ENCODE measurements at regions not wholly inside any gene's neighbourhood (a gene's known extent, or its start where the extent isn't known, plus 50 kb on each side); places are given as distances from the start of the nearest gene placed in this dataset.

DNA sequence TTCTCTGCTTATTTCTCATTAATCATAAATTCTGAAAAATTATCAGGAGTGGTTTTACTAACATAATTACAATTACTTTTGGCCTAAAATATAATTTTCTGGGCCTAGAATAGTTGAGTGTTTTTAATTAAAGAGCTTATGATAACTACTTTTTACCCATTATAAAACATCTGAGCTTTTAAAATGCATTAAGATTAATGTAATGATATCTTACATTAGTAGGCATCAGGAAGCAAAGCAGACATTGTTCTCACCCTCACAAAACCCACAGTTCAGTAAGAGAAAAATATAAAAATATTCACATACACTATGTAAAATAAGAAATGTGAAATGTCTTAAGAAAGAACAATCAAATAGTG is 443.7 kb upstream of the SEMA3A start:
- no peak for FAIRE-seq
- Histone ChIP-seq H3K27me3 (ENCODE audit: control insufficient read depth, insufficient read depth, low read length) (no peaks in the 10 kb centered on the region), H3K36me3 (ENCODE audit: control insufficient read depth, insufficient read depth, low read length) (no peaks in the 10 kb centered on the region), H3K4me3 (ENCODE audit: low read depth, low read length) (no peak overlapping the region)
- no peak for DNase-seq (ENCODE audit: low read depth)
- TF ChIP-seq, protein P1, sequence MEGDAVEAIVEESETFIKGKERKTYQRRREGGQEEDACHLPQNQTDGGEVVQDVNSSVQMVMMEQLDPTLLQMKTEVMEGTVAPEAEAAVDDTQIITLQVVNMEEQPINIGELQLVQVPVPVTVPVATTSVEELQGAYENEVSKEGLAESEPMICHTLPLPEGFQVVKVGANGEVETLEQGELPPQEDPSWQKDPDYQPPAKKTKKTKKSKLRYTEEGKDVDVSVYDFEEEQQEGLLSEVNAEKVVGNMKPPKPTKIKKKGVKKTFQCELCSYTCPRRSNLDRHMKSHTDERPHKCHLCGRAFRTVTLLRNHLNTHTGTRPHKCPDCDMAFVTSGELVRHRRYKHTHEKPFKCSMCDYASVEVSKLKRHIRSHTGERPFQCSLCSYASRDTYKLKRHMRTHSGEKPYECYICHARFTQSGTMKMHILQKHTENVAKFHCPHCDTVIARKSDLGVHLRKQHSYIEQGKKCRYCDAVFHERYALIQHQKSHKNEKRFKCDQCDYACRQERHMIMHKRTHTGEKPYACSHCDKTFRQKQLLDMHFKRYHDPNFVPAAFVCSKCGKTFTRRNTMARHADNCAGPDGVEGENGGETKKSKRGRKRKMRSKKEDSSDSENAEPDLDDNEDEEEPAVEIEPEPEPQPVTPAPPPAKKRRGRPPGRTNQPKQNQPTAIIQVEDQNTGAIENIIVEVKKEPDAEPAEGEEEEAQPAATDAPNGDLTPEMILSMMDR (IDR thresholded peaks at IDR 0.05; ENCODE audit: insufficient read depth, low read length, severe bottlenecking), result no peak

DNA sequence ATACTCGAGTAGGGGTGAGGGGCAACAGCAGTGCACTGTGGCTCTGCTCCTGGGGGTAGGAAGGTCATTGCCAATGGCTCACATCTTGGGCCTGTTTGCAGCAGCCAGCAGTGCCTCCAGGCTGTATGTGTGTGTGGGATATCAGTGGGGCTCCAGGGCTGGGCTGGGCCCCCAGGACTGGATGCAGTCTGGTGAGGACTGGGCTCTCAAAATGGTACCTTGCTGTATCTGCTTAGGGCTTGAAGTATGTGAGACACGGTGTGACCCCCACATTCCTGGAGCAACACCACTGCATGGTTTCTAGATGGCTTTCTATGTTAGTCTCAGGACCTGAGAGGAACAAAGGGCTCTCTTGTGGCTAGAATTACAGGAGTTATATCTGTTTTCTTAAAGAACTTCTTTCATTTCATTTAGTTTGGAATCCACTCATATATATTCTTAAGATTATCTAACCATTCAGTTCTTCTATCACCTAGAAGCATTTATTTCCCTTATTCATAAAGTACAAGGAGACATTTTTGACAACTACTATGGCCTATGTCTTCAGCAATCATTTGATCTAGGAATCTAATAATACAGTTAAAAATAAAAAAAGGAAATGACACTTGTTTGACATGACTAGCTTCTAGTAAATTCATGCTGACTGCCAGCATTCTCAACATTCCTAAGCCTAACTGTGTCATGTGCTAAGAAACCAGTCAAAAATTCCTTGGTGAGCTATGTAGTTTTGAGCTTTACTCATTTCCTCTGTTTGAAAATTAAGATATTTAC is 443.2 kb upstream of the SEMA3A start:
- Histone ChIP-seq H3K36me3 (ENCODE audit: control insufficient read depth, insufficient read depth, low read length) (no peaks in the 10 kb centered on the region), H3K27me3 (ENCODE audit: control insufficient read depth, insufficient read depth, low read length) (no peaks in the 10 kb centered on the region), H3K4me3 (ENCODE audit: low read depth, low read length) (no peak overlapping the region)
- DNase-seq (ENCODE audit: low read depth), result peak; percentile 92
- FAIRE-seq, result no peak
- TF ChIP-seq, protein P1 (IDR thresholded peaks at IDR 0.05; ENCODE audit: insufficient read depth, low read length, severe bottlenecking), result no peak

DNA sequence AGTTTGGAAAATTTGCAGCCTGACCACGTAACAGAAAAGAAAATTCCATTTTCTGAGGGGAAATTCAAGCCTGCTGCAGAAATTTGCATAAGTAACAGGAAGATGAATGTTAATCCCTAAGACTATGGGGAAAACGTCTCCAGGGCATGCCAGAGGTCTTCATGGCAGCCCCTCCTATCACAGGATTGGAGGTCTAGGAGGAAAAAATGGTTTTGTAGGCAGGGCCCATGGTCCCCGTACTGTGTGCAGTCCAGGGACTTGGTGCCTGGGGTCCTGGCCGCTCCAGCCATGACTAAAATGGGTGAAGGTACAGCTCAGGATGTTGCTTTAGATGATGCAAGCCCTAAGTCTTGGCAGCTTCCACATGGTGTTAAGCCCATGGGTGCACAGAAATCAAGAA is 437.3 kb upstream of the SEMA3A start:
- no peaks in the 10 kb centered on the region for H3K36me3 ChIP-seq (ENCODE audit: control insufficient read depth, insufficient read depth, low read length)

DNA sequence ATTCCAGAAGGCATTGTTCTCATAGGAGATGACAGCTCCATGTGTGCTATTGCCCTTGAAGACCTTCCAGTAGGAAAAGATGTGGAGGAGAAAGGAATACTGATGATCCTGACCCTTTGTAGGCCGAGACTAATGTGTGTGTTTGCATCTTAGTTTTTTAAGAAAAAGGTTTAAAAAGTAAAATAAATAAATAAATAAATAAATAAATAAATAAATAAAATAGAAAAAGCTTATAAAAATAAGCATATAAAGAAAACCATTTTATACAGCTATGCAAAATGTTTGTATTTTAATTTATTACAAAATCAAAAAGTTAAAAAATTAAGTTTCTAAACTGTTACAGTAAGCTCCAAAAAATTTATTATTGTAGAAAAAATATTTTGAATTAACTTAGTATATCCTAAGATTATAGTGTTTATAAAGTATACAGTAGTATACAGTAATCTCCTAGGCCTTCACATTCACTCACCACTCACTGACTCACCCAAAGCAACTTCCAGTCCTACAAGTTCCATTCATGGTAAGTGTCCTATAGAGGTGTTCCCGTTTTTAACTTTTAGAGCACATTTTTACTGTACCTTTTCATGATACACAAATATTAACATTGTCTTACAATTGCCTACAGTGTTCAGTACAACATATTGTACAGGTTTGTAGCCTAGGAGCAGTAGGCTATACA is 435.2 kb upstream of the SEMA3A start:
- peak; percentile 57 for DNase-seq (ENCODE audit: low read depth)
- H3K27me3 ChIP-seq (ENCODE audit: control insufficient read depth, insufficient read depth, low read length), result no peaks in the 10 kb centered on the region
- H3K36me3 ChIP-seq (ENCODE audit: control insufficient read depth, insufficient read depth, low read length), result no peaks in the 10 kb centered on the region
- no peak overlapping the region for H3K4me3 ChIP-seq (ENCODE audit: low read depth, low read length)
- no peak for FAIRE-seq
- TF ChIP-seq, protein P1 (IDR thresholded peaks at IDR 0.05; ENCODE audit: insufficient read depth, low read length, severe bottlenecking), result no peak

More for the DNA sequence above, 437.3 kb upstream of the SEMA3A start:
- TF ChIP-seq, protein P1 (IDR thresholded peaks at IDR 0.05; ENCODE audit: insufficient read depth, low read length, severe bottlenecking), result no peak
- no peak overlapping the region for H3K4me3 ChIP-seq (ENCODE audit: low read depth, low read length)
- DNase-seq (ENCODE audit: low read depth), result no peak
- H3K27me3 ChIP-seq (ENCODE audit: control insufficient read depth, insufficient read depth, low read length), result no peaks in the 10 kb centered on the region
- no peak for FAIRE-seq

DNA sequence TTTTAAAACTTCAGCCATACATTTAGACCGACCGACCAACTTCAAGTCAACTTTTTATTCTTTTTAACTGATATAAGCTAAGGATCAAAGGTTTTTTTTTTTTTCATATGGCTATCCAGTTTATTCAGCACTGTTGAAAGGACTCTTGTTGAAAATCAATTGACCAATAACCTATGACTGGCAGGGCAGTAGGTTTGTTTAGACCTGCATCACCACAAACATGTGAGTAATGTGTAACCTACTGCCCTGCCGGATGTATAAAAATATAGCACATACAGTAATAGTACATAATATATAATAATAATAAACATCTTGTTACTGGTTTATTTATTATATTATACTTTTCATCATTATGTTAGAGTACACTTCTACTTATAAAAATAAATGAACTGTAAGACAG is 434.6 kb upstream of the SEMA3A start:
- H3K4me3 ChIP-seq (ENCODE audit: low read depth, low read length), result no peak overlapping the region
- no peaks in the 10 kb centered on the region for H3K36me3 ChIP-seq (ENCODE audit: control insufficient read depth, insufficient read depth, low read length)
- DNase-seq (ENCODE audit: low read depth), result peak; percentile 54
- FAIRE-seq, result no peak
- H3K27me3 ChIP-seq (ENCODE audit: control insufficient read depth, insufficient read depth, low read length), result no peaks in the 10 kb centered on the region
- TF ChIP-seq, protein P1 (IDR thresholded peaks at IDR 0.05; ENCODE audit: insufficient read depth, low read length, severe bottlenecking), result no peak

Measured in bronchial epithelial cell (primary cell).